Sciatic nerve (tissue), 2 donors: ENCODE measurements at regions not wholly inside any gene's neighbourhood (a gene's known extent, or its start where the extent isn't known, plus 50 kb on each side); places are given as distances from the start of the nearest gene placed in this dataset.
"Not testable (repeated sequence)": the region's sequence is repeated elsewhere in the genome, so short reads cannot be mapped to it uniquely, and the experiment has no call there.

Source experiments
- ATAC-seq: fragments of 200-7000 bp; cut with Tn5 transposase; one replicate; pipeline ENCODE4 v1.9.1; 2020; ENCODE audit warnings: mild to moderate bottlenecking, moderate library complexity
- DNase-seq: peaks from one replicate; pipeline ENCODE4 v3.0.0-alpha.2; 2020; ENCODE audit warnings: low spot score
- intact Hi-C: fragments of 100-400 bp; cut with DNase I; formaldehyde crosslinking; loops from one replicate; pipeline ENCODE4 v1.14.2; 2022
- donor health status: DM: no; HTN: no; CAD: no.
- donor health status: DM: no; HTN: no; CAD: no.

DNA sequence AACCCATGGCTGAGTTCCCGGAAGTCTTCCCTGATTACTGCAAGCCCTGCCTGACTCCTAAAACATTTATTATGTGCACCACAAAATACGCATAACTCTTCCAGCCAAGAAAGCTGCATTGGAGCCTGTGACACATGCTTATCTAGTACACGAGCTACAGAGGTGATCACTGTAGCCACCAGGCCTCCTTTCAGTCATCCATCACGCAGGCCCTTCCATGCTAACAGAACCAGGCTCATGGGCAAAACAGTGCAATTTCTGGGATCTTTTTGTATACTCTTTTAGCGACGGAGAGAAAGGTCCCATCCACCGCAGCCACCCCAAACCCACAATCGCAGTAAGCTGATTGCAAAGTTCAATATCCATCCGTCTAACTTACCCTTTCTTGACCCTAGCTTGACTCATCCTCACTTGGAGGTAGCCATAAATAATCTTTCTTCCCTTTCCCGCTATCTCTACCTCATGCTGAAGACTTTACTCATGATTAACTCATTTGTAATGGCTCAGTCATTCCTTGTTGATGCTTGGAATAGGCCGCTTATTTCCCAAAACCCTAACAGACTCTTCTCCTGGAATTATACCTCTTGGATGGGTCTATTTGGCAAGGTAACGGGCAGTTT lies 1203.5 kb downstream of the TYW1 start:
- DNase-seq (no peak), ATAC-seq (no peak)
- intact Hi-C loops = no loop called here

DNA sequence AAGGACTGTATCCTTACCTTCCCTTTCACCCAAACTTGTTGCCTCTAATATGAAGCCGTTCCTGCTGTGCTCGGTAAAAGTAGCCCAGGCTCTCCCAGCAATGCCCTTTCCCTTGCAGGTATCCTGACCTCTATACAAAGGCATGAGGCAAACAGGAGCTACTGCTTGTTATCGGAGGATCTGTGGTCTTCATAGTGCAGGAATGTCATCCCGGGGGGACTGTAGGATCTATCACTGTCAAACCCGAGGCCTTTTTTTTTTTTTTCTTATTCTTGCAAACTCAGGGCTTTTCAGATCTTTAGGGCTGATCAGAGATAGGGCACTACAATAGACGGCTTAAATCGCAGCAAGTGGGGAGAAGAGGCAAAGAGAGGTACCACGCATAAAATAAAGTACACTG lies 1206.6 kb downstream of the TYW1 start:
- intact Hi-C loops = no loop called here
- ATAC-seq (no peak), DNase-seq (no peak)

DNA sequence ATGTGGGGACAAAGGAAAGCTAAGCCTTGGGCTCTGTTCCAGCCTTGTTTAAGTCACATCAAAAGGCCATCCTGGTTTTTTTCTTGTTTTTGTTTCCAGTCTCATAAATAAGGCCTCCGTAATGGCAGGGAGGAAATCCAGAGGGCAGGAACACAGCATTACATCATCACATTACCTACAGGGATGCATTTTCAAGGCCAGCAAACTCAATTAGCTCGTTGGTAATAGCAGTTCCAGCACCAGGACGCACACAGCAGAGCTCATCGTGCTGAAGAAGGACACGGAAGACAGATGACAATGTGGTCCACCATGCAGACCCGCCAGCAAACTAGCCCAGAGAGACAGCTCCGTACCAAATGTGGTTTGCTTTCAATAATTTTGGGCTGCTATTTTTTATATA lies 1209.2 kb downstream of the TYW1 start:
- DNase-seq (no peak), ATAC-seq (no peak)
- intact Hi-C loops = no loop called here

DNA sequence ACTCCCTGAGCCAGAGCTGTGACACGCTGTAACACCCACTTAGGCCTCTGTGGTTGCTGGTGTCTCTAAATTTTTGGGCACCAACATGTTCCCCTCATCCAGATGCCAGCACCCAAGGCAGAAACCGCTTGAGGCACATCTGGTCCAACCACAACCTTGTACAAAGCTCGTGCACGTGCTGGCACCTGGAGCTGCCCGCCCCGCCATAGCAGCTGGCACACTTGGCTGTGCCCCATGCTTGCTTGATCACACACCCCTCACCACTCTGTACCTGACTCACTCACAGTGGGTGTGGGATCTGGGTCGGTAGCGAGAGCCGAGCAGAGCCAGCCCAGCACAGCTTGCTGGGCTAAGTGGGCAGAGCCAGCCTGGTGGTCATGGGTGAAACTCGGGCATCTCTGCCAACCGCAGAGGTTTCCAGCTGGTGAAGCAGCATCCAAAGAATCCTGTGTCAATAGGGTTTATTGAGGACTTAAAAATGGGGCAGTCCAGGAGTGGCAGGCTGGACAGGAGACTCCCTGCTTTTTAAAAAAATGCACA lies 1210.4 kb downstream of the TYW1 start:
- intact Hi-C loops = no loop called here
- ATAC-seq = no peak
- DNase-seq = no peak

DNA sequence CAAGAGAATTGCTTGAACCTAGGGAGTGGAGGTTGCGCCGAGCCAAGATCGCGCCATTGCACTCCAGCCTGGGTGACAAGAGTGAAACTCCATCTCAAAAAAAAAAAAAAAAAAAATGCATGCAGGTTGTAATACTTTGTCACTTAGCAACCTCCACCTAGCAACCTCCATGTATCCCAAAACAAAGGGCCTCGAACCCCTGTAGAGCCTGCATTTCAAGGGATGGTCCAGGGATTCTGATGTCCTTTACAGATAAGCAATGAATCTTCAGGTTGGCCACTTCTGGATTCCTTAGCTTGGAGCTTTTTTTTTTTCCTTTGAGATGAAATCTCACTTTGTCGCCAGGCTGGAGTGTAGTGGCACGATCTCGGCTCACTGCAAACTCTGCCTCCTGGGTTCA lies 1211.0 kb downstream of the TYW1 start:
- DNase-seq (no peak), ATAC-seq (no peak)
- intact Hi-C loops = no loop called here

DNA sequence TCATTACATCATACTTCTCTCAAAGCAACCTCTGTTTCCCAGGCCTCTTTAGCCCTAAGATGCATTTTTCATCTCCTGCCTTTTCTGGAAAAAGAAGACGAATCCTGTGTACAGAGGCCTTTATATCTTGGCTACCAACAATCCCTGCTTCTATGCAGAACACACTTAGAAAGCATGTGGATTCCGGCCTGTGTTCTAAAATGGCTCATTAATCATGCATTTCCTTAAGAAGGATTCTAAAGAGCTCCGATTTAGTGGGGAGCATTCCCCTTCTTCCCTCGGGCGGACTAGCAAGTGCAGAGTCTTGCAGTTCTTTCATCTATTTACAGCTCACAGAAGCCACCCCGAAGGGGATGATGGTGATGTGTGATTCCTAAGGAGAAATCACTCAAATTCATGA lies 1212.9 kb downstream of the TYW1 start:
- intact Hi-C loops = no loop called here
- ATAC-seq = no peak
- no peak for DNase-seq

DNA sequence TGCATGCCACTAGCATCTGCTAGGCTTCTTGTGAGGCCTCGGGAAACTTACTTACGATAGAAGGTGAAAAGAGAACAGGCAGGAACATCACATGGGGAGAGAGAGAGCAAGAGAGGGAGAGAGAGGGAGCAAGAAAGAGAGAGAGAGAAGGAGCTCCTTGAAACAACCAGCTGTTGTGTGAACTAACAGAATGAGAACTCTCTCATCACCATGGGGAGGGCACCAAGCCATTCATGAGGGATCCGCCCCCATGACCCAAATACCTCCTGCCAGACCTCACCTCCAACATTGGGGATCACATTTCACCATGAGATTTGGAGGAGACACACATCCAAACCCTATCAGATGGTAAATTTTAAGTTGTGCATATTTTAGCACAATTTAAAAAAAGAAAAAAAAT lies 1217.2 kb downstream of the TYW1 start:
- DNase-seq = no peak
- no peak for ATAC-seq
- intact Hi-C loops = no loop called here

DNA sequence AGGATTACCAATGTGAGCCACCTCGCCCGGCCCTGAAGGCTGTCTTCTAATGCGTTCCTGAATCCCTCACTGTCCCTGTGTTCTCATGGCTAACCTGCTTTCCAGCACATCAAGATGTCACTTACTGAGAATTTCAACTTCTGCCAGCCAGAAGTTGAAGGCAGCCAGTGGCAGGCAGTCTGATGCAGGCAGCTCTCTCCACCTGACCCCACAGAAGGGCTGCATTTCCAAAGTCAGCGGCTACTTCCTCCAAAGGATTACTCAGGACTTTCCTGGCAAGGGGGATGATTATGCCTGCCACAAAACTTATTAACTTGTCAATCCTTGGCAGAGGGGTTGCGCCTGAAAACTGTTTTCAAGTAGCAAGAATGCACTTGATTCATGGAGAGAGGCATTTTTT lies 1219.4 kb downstream of the TYW1 start:
- no peak for DNase-seq
- intact Hi-C loops = no loop called here
- ATAC-seq = peak; percentile 51

DNA sequence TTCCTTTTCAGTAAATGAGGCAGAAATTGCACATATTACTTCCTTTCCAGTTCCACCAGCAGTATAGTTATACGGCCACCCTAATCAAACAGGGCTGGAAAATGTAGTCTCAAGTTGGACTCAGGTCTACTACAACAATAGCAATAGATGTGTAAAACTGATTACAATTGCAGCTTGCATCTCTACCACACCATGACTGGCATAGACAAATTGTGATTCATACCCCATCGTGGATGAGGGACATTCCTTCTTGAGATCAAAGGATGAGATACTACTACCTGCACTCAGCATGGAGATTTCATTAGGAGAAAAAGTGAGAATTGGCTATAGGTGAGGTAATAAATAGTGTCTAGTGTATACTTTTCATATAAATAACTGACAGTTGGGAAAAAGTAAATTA lies 1220.8 kb downstream of the TYW1 start:
- intact Hi-C loops = no loop called here
- no peak for ATAC-seq
- no peak for DNase-seq

DNA sequence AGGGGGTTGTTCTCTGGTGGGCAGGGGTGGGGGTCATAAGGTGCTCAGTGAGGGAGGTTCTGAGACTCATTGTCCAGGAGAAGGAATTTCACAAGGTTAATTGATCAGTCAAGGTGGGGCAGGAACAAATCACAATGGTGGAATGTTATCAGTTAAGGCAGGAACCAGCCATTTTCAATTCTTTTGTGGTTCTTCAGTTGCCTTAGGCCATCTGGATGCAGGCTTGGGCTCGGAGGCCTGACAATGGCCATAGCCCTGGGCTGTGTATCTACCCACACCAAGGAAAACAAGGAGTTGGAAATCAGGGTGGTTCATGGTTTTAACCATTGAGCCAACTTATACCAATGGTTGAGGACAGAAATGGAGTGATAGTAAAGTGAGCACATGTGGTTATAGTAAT lies 1221.8 kb downstream of the TYW1 start:
- no peak for ATAC-seq

DNA sequence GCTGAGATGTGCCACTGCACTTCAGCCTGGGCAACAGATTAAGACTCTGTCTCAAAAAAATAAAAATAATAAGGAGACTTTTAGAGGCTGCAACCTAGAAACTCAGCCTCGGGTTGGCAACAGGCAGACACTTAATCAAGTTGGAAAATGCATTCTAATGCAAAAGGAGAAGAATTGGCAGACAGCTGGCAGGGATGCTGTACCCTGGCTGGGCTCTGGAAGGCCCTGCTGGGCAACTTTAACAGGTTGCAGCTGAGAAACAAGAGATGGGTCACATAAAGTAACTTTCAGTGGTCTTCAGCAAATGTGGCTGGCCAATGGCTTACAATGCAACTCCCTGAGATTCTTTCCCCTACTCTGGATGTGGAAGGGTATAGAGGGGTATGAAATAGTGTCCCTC lies 1225.7 kb downstream of the TYW1 start:
- intact Hi-C loops = no loop called here
- DNase-seq = no peak
- no peak for ATAC-seq

More for the DNA sequence above, 1221.8 kb downstream of the TYW1 start:
- intact Hi-C loops = no loop called here
- DNase-seq = no peak

DNA sequence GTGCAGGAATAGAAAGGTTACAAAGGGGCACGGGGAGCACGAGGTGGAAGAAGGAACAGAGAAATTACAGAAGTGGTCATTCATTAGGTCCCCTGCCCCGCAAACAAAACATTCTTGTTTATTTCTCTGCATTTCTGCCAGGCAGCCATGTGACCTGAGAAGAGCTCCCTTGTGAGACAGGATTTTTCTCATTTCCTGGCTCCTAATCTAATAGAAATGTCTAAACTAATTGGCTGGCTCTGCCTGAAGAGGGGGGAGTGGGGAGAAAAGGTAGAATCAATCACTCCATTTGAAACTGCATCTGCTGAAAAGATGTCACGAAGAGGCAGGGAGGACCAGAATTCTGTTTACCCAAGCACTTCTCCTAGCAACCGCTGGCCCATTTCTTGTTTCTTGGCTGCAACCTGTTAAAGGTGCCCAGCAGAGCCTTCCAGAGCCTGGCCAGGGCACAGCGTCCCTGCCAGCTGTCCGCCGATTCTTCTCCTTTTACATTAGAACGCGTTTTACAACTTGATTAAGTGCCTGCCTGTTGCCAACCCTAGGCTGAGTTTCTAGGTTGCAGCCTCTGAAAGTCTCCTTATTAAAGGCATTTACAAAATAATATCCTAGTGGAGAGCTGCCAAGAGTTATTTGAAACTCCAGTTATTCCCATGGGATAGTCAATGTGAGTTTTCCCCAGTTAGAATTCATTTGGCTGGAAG lies 1227.6 kb downstream of the TYW1 start:
- peak; percentile 92 for ATAC-seq

DNA sequence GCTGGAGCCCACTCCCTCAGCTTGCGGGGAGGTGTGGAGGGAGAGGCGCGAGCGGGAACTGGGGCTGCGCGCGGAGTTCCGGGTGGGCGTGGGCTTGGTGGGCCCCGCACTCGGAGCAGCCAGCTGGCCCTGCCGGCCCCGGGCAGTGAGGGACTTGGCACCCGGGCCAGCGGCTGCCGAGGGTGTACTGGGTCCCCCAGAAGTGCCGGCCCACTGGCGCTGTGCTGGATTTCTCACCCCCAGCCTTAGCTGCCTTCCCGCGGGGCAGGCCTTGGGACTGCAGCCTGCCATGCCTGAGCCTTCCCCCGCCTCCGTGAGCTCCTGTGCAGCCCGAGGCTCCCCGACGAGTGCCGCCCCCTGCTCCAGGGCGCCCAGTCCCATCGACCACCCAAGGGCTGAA lies 1234.4 kb downstream of the TYW1 start:
- intact Hi-C loops, ATAC-seq, DNase-seq: not testable (repeated sequence)

More for the DNA sequence above, 1227.6 kb downstream of the TYW1 start:
- intact Hi-C loops = no loop called here
- no peak for DNase-seq

DNA sequence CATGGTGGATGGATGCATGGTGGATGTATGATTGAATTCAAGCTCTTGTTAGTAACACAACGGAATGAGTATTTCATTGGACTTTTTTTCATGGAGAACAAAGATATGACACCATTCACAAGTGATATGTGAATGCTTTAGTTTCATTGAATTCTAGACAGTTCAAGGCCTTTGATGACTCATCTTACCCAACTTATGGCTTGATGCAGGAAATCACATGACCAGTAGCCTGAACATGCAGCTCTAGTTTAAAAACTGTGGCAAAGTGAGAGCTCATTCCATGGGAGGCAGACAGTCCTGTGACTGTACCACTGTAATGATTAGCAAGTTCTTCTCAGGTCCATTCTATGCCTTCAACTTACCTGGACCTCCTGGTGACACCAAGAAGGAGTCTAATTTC lies 1239.3 kb downstream of the TYW1 start:
- DNase-seq = no peak
- intact Hi-C loops = no loop called here
- no peak for ATAC-seq

DNA sequence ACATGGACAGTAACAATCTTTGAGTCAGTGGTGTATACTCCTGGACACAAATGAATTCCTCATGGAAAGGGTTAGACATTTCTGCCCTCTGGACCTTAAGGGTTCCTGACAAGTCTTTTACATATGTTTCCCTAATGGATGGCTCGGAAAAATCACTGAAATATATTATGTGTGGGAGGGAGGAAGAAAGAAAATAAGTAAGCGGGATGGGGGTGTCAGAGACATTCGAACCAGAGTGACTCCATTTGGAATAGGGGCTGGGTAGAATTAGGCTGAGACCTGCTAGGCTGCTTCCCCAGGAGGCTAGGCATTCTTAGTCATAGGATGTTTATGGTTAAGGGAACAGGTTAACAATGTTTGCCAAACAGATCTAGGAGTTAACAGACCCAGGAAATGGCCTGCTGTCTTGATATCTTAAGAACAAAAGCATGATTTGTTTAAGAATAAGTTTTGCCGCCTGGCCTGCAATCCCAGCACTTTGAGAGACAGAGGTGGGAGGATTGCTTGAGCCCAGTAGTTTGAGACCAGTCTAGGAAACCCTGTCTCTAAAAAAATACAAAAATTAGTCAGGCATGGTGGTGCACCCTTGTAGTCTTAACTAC lies 1241.7 kb downstream of the TYW1 start:
- DNase-seq (no peak), ATAC-seq (no peak)
- intact Hi-C loops = no loop called here

DNA sequence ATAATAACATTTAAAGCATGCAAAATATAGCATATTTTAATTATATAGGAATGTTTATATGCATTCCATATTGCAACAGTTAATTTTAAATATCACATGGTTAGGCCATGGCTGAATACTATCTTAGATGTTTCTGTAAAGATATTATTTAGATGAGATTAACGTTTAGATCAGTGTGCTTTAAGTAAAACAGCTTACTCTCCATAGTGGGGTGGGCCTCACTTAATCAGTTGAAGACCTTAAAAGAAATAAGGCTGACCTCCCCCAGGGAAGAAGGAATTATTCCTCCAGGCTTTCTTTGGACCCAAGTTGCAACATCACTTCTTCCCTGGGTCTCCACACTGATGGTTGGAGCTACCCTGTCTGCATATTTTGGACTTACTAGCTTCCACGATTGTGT lies 1246.5 kb downstream of the TYW1 start:
- intact Hi-C loops = no loop called here
- DNase-seq (no peak), ATAC-seq (no peak)

DNA sequence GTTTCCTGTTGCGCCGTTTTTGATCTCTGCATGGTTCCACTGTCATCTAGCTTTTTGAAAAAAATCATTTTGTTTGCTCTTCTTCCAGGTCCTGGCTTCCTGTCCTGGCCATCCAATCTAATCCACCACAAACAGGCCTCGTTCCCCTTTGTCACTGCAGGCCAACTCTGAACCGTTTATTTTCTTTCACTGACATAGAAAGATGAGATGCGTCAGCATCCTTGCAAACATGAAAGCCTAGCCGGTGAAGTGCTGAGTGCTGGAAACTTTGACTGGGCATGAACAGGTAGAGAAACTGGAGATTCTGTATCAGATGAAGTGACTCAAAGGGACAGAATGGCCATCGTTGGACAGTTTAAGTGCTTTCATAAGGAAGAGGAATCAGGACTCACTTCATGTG lies 1247.8 kb downstream of the TYW1 start:
- ATAC-seq (no peak), DNase-seq (no peak)
- intact Hi-C loops = no loop called here

DNA sequence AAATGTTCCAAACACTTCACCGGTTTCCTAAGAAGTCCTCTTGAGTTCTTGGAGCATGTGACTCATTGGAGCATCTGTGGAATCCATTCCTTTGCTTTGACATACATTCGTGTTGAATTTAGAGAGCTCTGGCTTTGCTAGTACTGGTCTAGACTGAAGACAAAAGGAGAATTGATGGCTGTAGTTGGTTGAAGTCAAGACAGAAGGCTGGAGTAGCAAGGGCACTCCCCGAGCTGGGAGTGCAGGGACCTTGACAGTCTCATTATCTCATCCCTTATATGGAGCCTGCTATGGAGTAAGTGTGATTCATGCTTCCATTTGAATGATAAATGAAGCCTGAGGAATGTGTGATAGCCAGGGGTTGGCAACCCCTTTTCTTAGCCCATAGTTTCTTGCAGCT lies 1249.1 kb downstream of the TYW1 start:
- ATAC-seq (no peak), DNase-seq (no peak)
- intact Hi-C loops = no loop called here

DNA sequence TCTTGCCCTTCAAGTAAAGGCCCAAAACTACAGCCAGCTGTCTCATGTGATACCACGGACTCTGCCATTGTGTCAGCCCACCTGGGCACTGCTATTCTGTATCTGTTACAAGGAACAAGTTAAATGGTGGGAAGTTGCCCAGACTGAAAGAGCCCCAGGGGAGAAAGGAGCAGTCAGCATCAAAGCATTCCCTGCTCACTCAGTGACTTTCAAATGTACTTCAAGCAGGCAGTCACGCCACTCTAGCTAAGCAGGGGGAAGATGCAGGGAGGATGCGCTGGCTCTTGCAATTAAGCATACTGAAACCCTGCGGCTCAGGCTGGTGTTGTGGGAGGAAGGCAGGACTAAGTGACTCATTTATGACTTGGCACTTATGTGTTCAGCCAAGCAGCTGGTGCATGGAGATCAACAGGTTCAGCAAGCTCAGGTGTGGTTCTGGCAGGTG lies 1249.6 kb downstream of the TYW1 start:
- intact Hi-C loops = no loop called here
- no peak for ATAC-seq

DNA sequence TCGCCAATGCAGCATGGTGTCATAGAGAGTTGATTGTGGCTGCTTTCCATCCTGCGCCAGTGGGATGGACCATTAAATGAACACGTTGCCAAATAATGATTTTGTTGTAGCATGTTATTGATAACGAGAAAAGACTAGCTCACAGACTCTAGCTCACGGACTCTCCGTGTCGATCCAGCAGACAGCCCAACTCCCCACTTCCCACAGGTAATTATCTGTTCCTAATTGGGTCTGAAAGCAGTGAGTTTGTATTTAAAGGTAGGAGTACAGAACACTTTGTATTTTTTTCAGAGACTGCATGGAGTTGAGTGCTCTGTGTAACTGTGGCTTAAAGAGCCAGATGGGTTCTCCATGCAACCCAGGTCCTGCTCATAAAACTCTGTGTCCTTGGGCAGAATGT lies 1250.5 kb downstream of the TYW1 start:
- no peak for ATAC-seq
- no peak for DNase-seq
- intact Hi-C loops = no loop called here

More for the DNA sequence above, 1249.6 kb downstream of the TYW1 start:
- DNase-seq = no peak
